Ovary (tissue), 3 donors: ENCODE measurements at regions not wholly inside any gene's neighbourhood (a gene's known extent, or its start where the extent isn't known, plus 50 kb on each side); places are given as distances from the start of the nearest gene placed in this dataset.

Experiments
- CTCF ChIP-seq, 3 donors: fragments of 450-650 bp in 2 of 3; fragments of 200-600 bp in 1 of 3; IDR thresholded peaks; one replicate each; pipeline versions ENCODE4 v1.5.1 to v1.8.0; 2016 to 2022; ENCODE audit warnings: antibody characterized with exemption in 3 of 3, mild to moderate bottlenecking in 1 of 3
- POLR2A ChIP-seq: fragments of 450-650 bp; IDR thresholded peaks from one replicate; pipeline ENCODE4 v1.6.1; 2017; ENCODE audit warnings: antibody characterized with exemption, mild to moderate bottlenecking, moderate library complexity
- donor health status: DM: no; HTN: no; CAD: no.

DNA sequence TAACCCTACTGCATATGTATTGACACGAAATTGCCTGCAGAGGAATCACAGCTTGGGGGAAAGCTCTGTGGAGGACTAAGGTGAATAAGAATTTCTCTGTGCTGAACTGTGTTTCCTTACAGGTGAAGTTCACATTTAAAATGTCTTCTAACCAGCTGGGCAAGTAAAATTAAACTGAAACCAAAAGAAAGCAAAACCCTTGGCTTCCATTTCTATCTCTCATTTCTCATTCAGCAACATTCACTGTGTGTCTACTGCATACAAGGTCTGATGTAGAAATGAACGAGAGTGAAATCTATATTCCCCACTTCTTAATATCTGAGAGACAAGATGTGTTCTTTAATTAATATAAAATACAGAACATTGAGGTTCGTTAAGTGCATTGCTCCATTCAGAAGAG lies 397.3 kb downstream of the SOX11 start:
- TF ChIP-seq CTCF (IDR thresholded peaks at IDR 0.05) (no peak), POLR2A (no peak)
